GM21526 (cell line): ENCODE measurements at regions not wholly inside any gene's neighbourhood (a gene's known extent, or its start where the extent isn't known, plus 50 kb on each side); places are given as distances from the start of the nearest gene placed in this dataset.
"Not testable (repeated sequence)": the region's sequence is repeated elsewhere in the genome, so short reads cannot be mapped to it uniquely, and the experiment has no call there.

Experiments
- ATAC-seq: cut with Tn5 transposase; IDR thresholded peaks from one replicate; pipeline ENCODE4 v1.9.1; 2021; ENCODE audit warnings: moderate library complexity; ENCODE audit not compliant: unreplicated experiment, low FRiP score

GRCh38 chr6:1162367-1163275 is 149.3 kb upstream of the FOXQ1 start:
- ATAC-seq = no peak

GRCh38 chr6:1156411-1156810 is 155.5 kb upstream of the FOXQ1 start:
- ATAC-seq = not testable (repeated sequence)

DNA sequence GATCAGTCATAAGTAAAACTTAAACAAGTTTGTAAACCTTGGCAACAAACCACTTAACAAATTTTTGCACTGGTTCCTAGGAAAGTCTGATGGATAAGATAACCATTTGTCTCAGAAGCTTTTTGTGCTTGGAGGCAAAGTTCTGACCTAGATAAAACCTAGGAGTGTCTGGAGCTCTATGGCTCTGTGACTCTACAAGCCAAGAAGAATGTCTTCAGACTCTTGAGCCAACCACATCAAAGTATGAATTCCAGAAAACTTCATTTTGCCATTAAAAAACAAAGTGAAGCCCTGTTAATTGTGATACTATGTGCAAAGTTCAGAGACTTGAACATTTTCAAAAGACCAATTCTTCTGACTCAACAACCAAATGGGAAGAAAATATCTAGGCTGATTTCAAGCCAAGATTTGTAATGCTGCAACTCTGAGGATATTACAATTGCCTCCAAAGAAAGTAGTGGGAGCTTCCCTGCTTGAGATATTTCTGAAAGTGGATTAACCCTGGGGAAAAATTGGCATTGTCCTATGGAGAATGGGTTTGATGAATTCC is 158.1 kb upstream of the FOXQ1 start:
- no peak for ATAC-seq

DNA sequence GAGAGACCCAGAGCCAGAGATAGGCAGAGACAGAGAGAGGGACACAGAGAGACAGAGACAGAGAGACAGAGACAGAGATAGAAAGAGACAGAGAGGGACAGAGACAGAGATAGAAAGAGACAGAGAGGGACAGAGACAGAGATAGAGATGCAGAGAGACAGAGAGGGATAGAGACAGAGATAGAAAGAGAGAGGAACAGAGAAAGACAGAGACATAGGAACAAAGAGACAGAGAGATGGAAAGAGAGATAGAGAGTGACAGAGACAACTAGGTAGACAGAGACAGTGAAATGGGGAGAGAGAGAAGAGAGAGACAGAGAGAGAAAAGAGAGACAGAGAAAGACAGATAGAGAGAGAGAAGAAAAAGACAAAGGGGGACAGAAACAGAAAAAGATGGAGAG is 165.4 kb upstream of the FOXQ1 start:
- ATAC-seq = no peak

- no peak for ATAC-seq
Observed at GRCh38 chr6:1145768-1146218, 166.1 kb upstream of the FOXQ1 start.

DNA sequence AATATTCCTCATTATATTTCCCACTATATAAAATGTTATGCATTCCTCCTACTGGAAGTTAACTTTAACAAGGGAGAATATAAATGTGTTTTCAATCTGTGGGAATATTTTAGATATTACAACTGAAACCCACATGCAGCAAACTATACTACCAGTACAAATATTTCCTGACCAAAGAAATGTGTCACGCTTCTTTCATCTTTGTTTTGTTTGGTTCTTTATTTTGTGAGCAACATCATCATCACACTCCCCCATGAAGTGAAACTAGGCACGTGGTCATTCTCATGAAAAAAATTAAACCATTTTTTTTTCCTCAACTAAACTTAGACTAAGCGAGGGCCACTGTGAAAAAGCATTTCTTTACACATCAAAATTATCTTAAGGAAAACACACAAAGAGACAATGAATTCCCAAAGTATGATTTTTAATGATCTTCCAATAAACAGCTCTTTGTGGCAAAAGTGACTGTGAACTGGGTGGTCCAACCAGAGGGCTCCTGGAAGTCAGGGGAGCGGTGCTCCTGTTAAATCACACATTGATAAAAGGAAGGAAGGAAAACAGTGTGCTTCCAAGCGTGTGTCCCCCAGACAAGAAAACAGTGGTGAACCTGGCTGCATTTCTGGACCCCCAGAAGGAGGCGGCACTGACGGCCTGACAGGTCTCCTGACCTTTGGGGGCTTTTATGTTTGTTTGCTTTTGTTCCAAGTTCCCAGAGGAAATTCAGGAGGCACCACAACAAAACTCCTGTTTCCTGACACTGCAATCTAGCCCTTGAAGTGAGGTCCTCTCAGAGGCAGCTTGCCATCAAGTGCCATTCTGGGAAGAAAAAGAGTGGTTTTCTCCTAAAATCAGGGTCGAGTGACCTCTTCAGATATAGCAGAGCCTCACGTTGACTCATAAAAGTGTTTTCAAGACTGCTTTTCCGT is 166.8 kb upstream of the FOXQ1 start:
- ATAC-seq = no peak

DNA sequence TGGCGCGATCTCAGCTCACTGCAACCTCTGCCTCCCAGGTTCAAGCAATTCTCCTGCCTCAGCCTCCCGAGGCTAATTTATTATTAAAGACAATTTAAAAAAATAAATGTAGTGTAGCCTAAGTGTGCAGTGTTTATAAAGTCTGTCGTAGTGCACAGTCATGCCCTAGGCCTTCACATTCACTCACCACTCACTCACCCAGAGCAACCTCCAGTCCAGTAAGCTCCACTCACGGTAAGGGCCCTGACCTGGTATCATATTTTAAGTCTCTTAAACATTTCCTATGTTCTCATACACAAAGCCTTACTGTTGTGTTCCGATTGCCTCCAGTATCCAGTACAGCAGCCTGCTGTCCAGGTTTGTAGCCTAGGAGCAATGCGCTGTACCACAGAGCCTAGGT is 168.2 kb upstream of the FOXQ1 start:
- no peak for ATAC-seq

- ATAC-seq = no peak
Observed at GRCh38 chr6:1139155-1139890, 172.6 kb upstream of the FOXQ1 start.

DNA sequence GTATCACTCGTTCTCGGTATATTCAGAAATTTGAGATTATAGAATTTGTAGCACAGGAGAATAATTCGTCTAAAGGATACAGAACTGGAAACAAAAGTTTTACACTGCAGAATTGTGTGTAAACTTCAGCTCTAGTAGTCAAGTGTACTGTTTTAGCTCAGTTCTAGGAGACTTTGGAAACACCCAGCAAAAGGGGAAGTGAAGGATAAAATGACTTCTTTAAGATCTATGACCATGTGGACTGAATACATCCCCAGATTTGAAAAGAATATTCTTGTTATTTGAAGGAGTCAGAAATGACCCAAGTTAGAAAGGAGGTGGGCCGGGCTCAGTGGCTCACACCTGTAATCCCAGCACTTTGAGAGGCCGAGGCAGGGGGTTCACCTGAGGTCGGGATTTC is 174.0 kb upstream of the FOXQ1 start:
- no peak for ATAC-seq

DNA sequence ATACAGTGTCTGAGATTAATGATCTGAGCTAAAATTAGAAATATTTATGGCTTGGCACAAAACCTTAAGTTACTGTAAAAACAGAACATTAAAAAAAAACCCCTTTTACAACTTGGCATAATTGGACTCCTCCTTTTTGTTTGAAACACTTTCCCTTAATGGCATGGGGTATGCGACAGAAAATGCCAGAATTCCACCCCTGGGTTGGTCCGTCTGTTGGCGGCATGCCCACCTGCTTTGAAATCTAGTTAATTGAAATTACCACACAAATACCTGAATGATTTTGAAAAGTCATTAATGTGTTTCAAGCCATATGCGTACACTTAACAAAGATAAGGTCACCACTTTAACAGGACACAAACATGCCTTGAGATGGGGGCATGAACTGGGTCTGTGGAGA is 175.1 kb upstream of the FOXQ1 start:
- ATAC-seq = no peak

DNA sequence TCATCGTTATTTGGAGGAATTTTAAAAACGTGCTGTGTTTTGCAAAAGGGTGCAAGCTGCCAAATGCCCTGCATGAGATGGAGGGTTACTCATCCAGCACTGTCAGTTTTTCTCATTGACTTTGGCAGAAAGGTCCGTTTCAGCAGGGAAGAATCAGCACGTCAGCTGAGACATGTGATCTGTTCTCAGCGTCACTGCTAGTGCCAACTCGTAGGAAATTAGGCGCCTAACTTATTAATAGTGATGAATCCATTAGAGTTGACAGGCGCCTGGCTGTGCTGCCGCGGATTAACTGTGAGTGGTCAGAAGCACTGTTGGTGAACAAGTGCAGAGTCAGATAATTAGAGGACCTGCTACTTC is 175.5 kb upstream of the FOXQ1 start:
- ATAC-seq = no peak

- no peak for ATAC-seq
Observed at GRCh38 chr6:1135726-1136414, 176.0 kb upstream of the FOXQ1 start.

DNA sequence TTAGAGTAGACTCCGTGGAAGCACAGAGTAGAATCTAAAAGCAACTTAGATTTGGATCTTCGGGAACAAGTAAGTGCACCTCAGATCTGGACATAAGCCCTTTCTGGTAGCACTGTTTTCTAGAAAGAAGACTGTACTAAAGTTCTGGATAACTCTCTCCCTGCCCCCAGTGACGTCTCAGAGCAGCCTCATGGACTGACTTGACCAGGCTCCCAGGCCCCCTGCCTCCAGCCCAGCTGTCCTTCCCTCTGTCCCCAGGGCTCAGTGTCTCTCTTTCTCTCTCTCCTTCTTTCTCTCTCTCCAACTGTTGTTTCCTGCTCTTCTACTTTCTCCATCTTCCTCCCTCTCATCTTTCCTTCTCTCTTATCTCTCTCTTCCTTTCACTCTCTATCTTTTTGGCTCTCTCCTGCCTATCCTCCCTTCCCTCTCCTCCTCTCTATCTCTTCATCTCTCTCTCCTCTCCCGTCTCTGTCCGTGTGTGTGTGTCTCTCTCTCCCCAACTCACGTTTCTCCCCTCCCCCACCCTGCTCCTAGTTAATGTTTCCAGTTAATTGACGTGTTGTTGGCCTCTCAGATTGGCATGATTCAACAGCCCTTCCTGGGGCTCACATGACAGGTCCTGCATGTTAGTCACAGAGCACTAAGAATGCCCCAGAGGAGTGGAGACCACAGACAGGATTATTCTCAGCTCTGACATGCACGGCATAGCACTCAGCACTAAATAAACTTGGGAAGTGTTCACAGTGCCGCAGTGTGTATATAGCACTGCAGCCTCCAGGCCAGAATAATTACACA is 180.4 kb upstream of the FOXQ1 start:
- no peak for ATAC-seq

DNA sequence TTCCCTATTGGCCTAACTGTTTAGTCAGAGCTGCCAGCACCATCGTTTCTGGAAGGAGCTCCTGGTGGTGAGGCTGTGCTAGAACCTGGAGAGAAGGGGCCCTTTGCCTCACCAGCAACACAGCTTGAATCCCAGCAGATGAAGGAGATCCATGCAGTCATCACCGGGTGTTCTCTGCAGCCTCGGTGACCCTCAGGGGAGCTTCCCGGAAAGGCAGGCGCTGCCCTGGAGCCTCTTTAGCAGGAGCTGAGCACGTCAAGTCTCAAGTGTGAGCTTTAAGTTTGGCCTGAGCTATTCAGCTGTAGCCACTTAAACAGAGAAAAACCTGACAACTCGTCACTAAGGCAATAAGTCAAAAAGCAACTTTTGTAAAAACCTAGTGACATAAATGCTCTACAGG is 181.2 kb upstream of the FOXQ1 start:
- ATAC-seq = no peak

DNA sequence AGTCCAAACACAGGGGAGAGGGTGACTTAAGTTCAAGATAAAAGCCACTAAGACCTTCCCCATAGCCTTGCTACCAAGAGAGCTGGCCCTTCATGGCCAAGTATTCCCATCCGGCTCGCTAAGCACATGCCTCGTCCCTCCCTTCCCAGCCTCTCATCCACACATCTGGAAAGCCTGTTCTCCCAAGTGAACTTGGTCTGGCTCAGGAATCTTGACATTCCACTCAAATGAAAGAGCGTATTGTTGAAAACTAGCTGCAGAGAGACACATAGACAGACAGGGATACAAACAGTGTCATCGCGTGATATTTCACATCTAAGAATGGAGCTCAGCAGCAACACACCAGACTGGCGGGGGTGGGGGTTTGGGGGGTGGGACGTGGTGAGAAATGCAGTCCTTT is 182.8 kb upstream of the FOXQ1 start:
- no peak for ATAC-seq

DNA sequence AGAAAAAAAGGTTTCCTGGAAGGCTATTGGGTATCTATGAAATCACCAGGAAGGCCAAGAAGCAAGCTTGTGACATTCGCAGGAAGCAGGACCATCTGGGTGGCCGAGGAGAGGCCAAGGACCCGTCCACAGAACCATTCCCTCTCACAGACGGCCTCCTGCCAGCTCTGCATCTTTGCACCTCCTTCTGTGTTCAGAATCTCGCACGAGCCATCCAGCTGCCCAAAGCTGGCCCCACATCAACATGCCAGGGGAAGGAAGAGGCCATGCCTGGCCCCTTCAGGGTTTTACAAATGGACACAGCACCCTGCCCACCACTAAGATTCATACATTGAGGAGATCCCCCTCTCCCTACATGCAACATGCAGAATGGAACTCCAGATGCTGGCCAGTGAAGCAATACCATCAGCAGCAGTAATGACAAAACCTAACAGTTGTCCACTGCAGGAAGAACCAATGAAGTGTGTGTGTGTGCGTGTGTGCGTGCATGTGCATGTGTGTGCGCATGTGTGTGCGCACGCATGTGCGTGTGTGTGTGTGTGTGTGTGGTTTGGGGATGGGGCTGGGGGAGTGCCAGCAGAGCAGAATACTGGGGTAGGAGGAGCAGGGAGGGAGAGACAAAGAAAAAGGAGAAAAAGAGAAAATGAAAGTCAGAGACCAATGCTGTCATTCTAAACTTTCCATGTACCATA is 184.2 kb upstream of the FOXQ1 start:
- ATAC-seq = no peak

- ATAC-seq = no peak
Observed at GRCh38 chr6:1127129-1127528, 184.8 kb upstream of the FOXQ1 start.

- ATAC-seq = no peak
Observed at GRCh38 chr6:1126036-1126435, 185.9 kb upstream of the FOXQ1 start.

GRCh38 chr6:1125297-1125696 is 186.6 kb upstream of the FOXQ1 start:
- no peak for ATAC-seq
